Left lobe of liver (tissue), 2 donors: ENCODE measurements at regions not wholly inside any gene's neighbourhood (a gene's known extent, or its start where the extent isn't known, plus 50 kb on each side); places are given as distances from the start of the nearest gene placed in this dataset.

Source experiments
- ATAC-seq: fragments of 200-7000 bp; cut with Tn5 transposase; one replicate; pipeline ENCODE4 v1.9.1; 2020; ENCODE audit warnings: mild to moderate bottlenecking, moderate library complexity
- DNase-seq: peaks from one replicate; pipeline ENCODE4 v3.0.0-alpha.2; 2020; ENCODE audit warnings: low spot score
- donor health status: DM: no; HTN: no; CAD: no; lungs with moderate emphysema.
- donor health status: DM: no; HTN: yes; CAD: no.

DNA sequence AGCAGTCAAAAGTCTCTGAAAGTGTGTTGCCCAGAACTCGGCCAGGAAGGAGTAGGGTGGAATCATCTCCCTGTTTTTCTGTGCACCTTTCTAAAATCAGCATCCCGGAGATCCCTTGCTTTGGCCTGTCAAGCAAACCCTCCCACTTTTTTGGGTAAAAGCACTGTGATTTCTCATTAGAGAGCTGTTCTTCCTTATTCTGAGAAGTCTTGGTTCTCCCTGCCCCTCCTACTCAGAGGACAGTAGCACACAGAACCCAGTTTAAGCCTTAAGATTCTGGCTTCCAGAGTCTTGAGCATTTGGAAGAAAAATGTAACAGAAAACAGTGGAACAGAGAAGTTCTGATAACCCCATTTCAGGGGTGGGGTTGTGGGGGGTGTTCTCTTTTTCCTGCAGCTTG is 52.6 kb upstream of the KATNAL1 start:
- DNase-seq: no peak
- no peak for ATAC-seq

DNA sequence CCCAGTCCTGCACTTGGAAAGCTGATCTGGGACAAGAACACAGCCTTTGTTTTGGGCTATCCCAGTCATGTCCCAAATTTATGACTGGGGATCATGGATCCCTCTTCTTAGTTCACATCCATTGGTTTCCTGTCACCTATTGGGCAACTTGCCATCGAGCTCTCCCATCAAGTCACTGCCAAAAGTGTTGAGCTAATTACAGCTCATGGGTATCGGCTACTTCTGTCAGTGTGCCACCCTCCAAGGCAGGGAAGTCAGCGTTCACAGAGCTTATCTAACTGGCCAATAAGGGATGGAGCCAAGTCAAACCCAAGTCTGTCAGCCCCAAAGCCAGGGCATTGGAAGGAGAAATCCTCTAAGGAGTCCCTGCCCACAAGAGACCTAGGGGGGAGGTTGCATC is 53.2 kb upstream of the KATNAL1 start:
- DNase-seq (no peak), ATAC-seq (peak; percentile 34)

DNA sequence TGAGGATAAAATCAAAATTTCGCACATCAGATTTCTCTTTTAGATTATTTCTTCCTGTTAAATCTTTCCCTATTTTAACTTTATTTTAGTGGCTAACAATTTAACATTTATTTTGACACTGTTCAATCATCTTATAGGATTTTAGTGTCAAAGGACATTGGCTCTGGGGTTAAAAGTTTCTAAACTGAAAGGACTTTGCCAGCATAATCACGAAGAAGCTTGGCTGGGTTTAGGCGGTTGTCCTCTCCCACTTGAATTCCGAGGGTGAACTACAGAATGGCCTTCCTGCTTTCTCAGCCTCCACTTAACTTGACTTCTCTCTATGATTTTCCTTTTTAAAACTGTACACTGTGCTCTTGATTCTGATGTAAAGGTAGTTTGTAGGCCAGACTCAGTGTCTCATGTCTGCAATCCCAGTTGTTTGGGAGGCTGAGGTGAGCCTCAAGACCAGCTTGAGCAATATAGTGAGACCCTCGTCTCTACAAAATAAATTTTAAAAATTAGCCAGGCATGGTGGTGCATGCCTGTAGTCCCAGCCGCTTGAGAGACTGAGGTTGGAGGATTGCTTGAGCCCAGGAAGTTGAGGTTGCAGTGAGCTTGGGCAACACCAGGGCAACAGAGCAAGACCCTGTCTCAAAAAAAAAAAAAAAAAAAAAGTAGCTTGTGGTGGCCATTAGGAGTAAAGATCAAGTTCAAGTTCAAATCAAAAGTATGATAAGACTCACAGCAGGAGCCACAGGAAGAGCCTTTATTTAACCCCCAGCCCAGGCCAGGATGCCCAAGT is 54.8 kb upstream of the KATNAL1 start:
- DNase-seq (no peak), ATAC-seq (peak; percentile 67)

GRCh38 chr13:30362869-30363268 is 55.5 kb upstream of the KATNAL1 start:
- DNase-seq (no peak), ATAC-seq (no peak)

GRCh38 chr13:30363725-30364124 is 56.4 kb upstream of the KATNAL1 start:
- ATAC-seq (peak; percentile 37), DNase-seq (no peak)

DNA sequence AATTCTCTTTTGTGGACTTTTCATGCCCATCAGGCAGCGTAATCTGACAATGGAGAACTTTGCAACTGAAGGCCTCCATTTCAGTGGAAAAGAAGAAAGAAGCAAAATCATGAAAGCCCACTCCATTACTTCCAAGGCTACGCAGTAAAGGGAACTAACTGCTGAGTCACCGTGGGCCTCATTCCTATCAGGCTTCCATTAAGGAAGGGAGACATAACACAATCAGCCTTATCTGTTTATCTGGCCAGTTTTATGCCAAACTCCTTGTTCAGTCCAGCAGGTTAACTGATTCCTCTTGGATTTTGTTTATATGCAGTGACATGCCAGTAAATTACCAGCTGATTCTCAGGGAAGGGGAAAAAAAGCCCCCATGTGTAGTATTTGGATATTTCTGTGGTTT is 56.8 kb upstream of the KATNAL1 start:
- DNase-seq: no peak
- peak; percentile 64 for ATAC-seq

GRCh38 chr13:30364876-30365275 is 57.4 kb upstream of the UBE2L5 start:
- no peak for ATAC-seq
- DNase-seq: no peak

GRCh38 chr13:30366088-30366487 is 56.2 kb upstream of the UBE2L5 start:
- DNase-seq: no peak
- no peak for ATAC-seq

DNA sequence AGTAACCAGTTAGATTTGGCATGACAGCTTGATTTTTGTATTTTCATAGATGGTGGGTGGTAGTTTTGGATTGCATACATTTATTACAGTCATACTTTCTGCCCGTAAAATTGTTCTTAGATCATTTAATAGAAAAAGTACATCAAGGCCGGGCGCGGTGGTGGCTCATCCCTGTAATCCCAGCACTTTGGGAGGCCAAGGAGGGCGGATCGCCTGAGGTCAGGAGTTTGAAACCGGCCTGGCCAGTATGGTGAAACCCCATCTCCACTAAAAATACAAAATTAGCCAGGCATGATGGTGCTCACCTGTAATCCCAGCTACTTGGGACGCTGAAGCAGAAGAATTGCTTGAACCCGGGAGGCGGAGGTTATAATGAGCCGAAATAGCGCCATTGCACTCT is 55.0 kb upstream of the UBE2L5 start:
- no peak for DNase-seq
- no peak for ATAC-seq

DNA sequence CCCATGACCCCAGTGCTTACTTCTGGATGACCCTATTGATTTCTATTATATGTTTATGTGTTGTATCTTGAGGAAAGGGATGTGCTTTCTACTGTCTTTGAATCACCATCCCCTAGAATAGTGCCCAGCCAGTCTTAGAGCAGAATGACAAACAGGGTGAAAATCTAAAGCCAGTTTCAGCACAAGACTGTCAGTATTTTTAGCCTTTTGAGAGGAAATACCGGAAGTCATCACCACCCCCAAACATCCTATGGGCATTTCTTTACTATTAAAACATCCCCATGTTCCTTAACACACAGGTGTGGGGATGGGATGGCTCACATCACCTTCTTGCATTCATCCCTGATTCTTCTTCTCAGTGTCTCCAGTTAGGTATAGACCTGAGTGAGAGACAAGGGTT is 52.1 kb upstream of the UBE2L5 start:
- DNase-seq (no peak), ATAC-seq (no peak)

DNA sequence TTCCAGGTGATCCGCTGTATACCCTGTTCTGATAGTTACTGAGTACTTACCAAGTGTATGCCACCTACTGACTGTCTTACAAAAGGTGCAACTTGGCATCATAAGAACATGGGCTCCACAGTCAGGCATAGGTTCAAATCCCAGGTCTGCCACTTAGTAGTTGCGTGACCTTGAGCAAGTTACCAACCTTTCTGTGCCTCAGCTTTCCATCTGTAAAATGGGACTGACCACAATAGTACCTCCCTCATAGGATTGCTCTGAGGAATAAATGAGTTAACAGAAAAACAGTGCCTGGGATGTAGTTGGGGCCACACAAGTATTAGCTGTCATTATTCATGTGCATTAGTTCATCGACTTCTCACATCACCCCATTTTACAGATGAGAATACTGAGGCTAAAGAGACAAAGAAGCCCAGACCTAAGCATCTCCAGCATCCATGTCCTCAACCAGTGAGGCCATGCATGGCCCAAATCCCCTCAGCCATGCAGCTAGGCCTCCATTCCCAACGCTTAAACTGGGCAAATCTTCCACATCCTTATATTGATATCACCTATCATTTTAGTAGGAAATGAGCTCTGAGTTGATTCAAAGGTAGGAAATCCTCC is 51.3 kb upstream of the UBE2L5 start:
- no peak for ATAC-seq
- DNase-seq: no peak

GRCh38 chr13:30371649-30372265 is 50.5 kb upstream of the UBE2L5 start:
- DNase-seq (peak; percentile 60), ATAC-seq (peak; percentile 90)
